Chondrocyte (in vitro differentiated cells): ENCODE measurements at regions not wholly inside any gene's neighbourhood (a gene's known extent, or its start where the extent isn't known, plus 50 kb on each side); places are given as distances from the start of the nearest gene placed in this dataset.
"Not testable (repeated sequence)": the region's sequence is repeated elsewhere in the genome, so short reads cannot be mapped to it uniquely, and the experiment has no call there.

ENCODE experiments used
- DNase-seq: peaks from one replicate; pipeline ENCODE4 v3.0.0; 2021; ENCODE audit warnings: mixed read lengths, low spot score
- H3K27ac Mint-ChIP-seq: one replicate; pipeline ENCODE4 v1.8.0; 2021; ENCODE audit warnings: mild to moderate bottlenecking, moderate library complexity, mixed read lengths; ENCODE audit not compliant: unreplicated experiment
- H3K27me3 Mint-ChIP-seq: 2 replicates; pipeline ENCODE4 v1.8.0; 2021; ENCODE audit warnings: low read depth, mixed read lengths
- H3K36me3 Mint-ChIP-seq: 2 replicates; pipeline ENCODE4 v1.8.0; 2021; ENCODE audit warnings: low read depth, mixed read lengths
- H3K4me1 Mint-ChIP-seq: 2 replicates; pipeline ENCODE4 v1.8.0; 2021; ENCODE audit warnings: low read depth, mild to moderate bottlenecking, mixed read lengths
- H3K4me3 Mint-ChIP-seq: one replicate; pipeline ENCODE4 v1.8.0; 2021; ENCODE audit warnings: mild to moderate bottlenecking, moderate library complexity, mixed read lengths; ENCODE audit not compliant: unreplicated experiment
- H3K9me3 Mint-ChIP-seq: 2 replicates; pipeline ENCODE4 v1.8.0; 2021; ENCODE audit warnings: low read depth, mixed read lengths
- CTCF ChIP-seq: fragments of 200-600 bp; sonication (generic); IDR thresholded peaks from 2 replicates; pipeline ENCODE4 v1.5.0; 2021; ENCODE audit warnings: antibody characterized with exemption, mild to moderate bottlenecking, moderate library complexity

- Mint-ChIP-seq H3K27ac (no peak overlapping the region), H3K27me3 (no peaks in the 10 kb centered on the region), H3K4me3 (no peak overlapping the region), H3K4me1 (no peaks in the 10 kb centered on the region), H3K36me3 (peaks cover 5% of the 10 kb centered on the region), H3K9me3 (peaks cover 13% of the 10 kb centered on the region)
- no peak for TF ChIP-seq CTCF
- DNase-seq: no peak
Measured at GRCh38 chr18:26628017-26628416, 79.7 kb upstream of the KCTD1 start.

GRCh38 chr18:26624443-26624842, 76.1 kb upstream of the KCTD1 start:
- Mint-ChIP-seq H3K27ac (no peak overlapping the region), H3K4me3 (no peak overlapping the region), H3K36me3 (peaks cover 5% of the 10 kb centered on the region), H3K4me1 (no peaks in the 10 kb centered on the region), H3K9me3 (peaks cover 13% of the 10 kb centered on the region), H3K27me3 (no peaks in the 10 kb centered on the region)
- DNase-seq: no peak
- TF ChIP-seq CTCF: no peak

- peaks cover 13% of the 10 kb centered on the region for H3K9me3 Mint-ChIP-seq
- not testable (repeated sequence) for DNase-seq, H3K4me3 Mint-ChIP-seq, H3K36me3 Mint-ChIP-seq, H3K27ac Mint-ChIP-seq, H3K27me3 Mint-ChIP-seq, H3K4me1 Mint-ChIP-seq
Measured at GRCh38 chr18:26623314-26623713, 75.0 kb upstream of the KCTD1 start.

GRCh38 chr18:26621161-26622026, 73.0 kb upstream of the KCTD1 start:
- Mint-ChIP-seq H3K9me3 (peaks cover 13% of the 10 kb centered on the region), H3K36me3 (peaks cover 5% of the 10 kb centered on the region), H3K4me3 (no peak overlapping the region), H3K4me1 (peaks cover 11% of the 10 kb centered on the region), H3K27me3 (no peaks in the 10 kb centered on the region), H3K27ac (no peak overlapping the region)
- peak; percentile 76 for TF ChIP-seq CTCF
- no peak for DNase-seq

GRCh38 chr18:26619350-26619749, 71.0 kb upstream of the KCTD1 start:
- H3K36me3 Mint-ChIP-seq: peaks cover 1% of the 10 kb centered on the region
- no peak overlapping the region for H3K27ac Mint-ChIP-seq
- H3K27me3 Mint-ChIP-seq: no peaks in the 10 kb centered on the region
- DNase-seq: no peak
- peaks cover 7% of the 10 kb centered on the region for H3K9me3 Mint-ChIP-seq
- no peak overlapping the region for H3K4me3 Mint-ChIP-seq
- peaks cover 14% of the 10 kb centered on the region for H3K4me1 Mint-ChIP-seq
- TF ChIP-seq CTCF: no peak

GRCh38 chr18:26618135-26618534, 69.8 kb upstream of the KCTD1 start:
- no peak for TF ChIP-seq CTCF
- Mint-ChIP-seq H3K9me3 (no peaks in the 10 kb centered on the region), H3K4me1 (peaks cover 19% of the 10 kb centered on the region)

More at GRCh38 chr18:26618135-26618534, 69.8 kb upstream of the KCTD1 start:
- no peaks in the 10 kb centered on the region for H3K27me3 Mint-ChIP-seq
- H3K4me3 Mint-ChIP-seq: no peak overlapping the region
- no peak overlapping the region for H3K27ac Mint-ChIP-seq
- no peak for DNase-seq
- peaks cover 2% of the 10 kb centered on the region for H3K36me3 Mint-ChIP-seq
